NCI-H2107 treated with DMSO at 0.1 percent for 48 hours (cell line): ENCODE measurements at regions not wholly inside any gene's neighbourhood (a gene's known extent, or its start where the extent isn't known, plus 50 kb on each side); places are given as distances from the start of the nearest gene placed in this dataset.

Source experiments
- DNase-seq: peaks from one replicate; lab custom pipeline; 2025; ENCODE audit not compliant: unreplicated experiment; lab: John Stamatoyannopoulos, UW

DNA sequence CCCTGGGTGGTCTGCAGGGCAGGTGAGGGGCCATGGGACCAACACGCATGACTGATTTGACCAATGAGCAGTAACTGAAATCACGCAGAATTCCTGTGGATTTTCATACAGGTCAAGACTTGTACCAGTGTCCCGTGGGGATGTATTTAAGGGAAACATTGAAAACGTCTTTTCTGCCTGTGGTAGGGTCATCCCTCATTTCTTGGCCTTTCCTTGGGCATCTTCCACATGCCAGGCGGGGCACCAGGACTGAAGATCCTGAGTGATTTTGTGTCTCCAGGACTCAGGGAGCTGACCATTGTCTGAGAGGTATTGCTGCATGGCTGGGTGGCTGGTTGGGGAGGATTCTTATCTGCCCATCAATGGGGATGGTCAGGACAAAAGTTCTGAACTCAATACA is 289.0 kb downstream of the GLRX3 start:
- DNase-seq, result no peak

GRCh38 chr10:130425881-130426435 is 289.8 kb downstream of the GLRX3 start:
- DNase-seq, result no peak

DNA sequence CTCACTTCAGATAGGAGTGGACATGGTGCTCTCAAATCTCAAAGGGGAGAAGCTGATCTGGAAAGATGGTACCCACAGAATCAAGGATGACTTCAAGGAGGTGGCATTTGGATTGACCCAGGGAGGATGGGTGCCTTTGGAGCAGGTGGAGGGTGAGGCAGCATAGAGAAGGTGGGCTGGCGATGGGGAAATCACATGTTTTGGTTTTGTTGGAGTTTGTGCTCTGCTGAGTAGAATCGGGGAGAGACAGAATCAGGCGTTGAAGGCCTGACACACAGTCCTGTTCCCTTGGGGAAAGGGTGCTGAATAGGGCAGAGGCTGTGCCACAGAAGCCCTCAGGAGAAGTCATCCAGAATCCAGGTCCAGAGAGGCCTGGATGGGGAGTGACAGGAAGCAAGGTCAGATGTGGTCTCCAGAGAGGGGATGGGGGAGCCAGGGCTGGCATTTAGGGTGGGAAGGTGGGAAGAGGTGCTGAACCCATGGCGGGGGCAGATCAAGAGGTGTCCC is 291.1 kb downstream of the GLRX3 start:
- DNase-seq, result no peak

GRCh38 chr10:130428936-130429335 is 292.7 kb downstream of the GLRX3 start:
- no peak for DNase-seq

- DNase-seq, result no peak
Observed at GRCh38 chr10:130429809-130430208, 293.6 kb downstream of the GLRX3 start.

- no peak for DNase-seq
Observed at GRCh38 chr10:130430291-130430690, 294.1 kb downstream of the GLRX3 start.

DNA sequence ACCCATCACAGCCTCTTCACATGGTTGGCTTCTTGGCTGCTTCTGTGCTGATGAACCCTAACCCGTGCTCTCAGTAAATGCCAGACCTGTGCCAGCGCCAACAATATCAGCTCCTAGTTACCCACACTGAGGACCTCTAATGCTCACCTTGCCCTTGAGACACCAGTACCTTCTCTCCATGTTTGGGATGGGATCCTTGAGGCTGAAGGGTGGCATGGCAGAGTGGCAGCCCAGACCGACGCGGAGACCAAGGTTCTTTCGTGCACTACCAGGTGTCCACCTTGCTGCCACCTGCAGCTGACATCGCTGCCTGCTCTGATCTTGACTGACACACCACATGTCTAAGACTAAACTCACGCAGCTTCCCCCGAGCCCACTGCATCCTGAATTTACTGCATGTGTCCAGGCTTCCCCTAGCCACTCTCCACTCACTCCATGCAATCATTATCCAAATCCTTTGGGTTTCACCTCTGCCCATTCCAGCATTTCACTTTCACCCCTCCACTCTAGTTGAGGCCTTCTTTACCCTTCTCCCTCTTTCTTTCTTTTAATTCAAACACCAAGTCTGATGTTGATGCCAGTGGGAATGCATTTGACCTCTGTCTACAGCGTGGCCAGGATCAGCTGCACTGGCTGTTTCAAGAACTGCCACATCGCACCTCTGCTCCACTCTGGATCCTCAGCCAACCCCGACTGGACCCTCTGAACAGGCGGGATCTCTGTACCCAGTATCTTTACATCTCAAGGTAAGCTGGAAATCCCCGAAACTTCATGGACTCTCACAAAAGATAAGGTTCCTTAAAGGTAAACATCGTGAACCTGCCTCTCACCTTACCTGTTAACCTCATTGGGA is 294.9 kb downstream of the GLRX3 start:
- DNase-seq, result no peak

DNA sequence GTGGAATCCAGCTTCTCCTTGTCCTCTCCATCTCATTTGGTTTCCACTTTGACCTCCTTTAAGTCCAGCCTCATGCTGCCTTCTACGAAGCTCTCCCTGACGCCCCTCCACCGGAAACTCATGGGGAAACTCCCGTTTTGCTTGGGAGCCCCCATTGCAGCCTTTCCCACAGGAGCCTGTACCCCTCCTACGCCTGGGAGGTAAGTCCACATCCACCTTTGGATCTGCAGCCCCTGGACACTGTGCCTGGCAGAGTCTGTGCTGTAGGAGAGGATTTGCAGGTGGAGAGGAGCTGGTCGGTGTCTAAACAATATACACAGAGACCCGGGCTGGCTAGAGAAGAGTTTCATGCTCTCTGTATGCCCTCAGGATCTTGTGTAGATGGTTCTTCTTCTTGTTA is 296.1 kb downstream of the GLRX3 start:
- no peak for DNase-seq

DNA sequence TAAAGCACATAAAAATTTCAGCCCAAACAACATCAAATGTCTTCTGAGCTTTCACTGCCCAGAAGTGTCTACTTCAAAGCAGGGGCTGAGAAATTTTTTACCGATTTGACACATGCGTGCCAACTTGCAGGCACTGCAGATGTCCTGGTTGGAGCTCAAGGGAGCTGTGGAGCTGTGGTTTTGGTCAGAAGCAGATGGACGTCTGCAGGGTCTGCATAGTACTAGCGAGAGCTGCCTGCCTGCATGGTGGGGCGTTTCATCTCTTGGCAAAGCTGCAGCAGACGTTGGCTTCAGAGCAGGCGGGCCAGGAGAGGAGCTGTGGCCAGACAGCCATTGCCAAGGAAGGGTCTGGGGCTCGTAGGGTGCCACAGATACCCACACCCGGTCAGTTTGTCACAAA is 296.7 kb downstream of the GLRX3 start:
- no peak for DNase-seq

DNA sequence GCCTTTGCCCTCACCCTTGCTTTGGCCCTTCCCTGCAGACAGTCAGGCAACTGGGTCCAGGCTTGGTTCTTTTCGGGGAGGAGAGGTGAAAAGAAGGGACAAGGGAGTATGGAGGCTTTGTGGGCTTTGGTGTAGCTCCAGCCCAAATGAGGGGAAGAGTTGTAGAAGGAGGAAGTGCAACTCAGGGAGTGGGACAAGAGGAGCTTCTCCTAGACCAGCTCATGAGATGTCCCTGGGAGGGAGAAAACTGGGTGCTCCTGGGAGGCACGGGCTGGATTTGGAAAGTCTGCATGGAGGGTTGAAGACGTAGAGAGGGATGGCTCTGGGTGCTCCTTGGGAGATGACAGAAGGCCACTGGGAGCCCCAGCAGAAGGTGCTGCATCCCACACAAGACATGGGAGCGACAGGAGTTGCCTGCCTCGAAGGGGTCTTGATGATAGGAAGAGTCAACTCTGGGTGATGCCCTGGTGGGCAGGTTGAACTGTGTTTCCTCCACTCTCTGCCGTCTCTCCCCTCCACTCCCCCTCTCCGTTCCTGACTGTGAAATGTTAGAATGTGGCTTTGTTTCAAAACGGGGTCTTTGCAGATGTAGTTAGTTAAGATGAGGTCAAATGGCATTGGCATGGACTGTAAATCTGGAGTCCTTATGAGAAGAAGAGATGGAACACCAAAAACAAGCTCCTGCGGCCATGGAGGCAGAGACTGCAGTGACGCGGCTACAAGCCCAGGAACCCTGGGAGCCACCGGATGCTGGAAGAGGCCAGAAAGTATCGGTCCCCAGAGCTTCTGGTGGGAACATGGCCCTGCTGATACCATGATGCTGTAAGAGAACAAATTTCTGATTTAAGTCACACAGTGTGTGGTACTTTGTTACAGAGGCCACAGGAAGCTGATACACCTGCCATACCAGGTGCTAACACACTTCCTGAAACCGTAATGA is 298.5 kb downstream of the GLRX3 start:
- DNase-seq, result no peak

- no peak for DNase-seq
Observed at GRCh38 chr10:130435961-130436360, 299.8 kb downstream of the GLRX3 start.

DNA sequence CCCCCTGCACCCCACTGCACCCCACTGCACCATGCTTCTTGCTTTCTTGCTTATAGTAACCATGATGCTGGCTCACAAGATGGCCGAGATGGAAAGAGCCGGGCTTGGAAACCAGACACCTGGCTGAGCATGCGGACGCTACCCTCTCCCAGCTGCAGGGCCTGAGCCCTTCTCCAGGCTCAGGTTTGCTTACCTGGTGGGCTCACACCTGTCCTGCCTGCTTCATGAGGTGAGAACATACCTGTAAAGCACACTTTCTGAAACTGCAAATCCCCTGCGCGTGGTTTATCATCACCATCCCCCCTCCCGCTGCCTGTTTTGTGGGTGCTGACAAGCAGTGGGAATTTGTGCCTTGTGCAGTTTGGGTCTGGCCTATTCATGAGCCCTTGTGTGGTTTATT is 302.7 kb downstream of the GLRX3 start:
- DNase-seq, result peak; percentile 14

GRCh38 chr10:130439766-130440165 is 303.6 kb downstream of the GLRX3 start:
- DNase-seq, result no peak

GRCh38 chr10:130440494-130440893 is 304.3 kb downstream of the GLRX3 start:
- DNase-seq, result no peak

DNA sequence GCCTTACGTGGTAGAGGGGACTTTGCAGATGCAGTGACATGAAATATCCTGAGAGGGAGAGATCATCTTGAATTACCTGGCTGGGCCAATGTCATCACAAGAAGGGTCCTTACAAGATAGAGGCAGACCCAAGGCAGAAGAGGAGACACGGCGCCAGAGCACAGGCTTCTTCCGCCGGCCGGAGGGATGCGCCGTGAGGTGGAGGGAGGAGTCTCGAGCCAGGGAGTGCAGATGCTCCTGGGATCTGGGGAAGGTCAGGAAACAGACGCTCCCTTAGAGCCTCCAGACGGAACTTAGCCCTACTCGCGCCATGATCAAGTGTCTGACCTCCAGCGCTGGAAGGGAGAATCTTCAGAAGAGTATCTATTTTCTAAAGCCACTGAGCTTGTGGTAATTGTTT is 304.8 kb downstream of the GLRX3 start:
- DNase-seq, result no peak

- no peak for DNase-seq
Observed at GRCh38 chr10:130443066-130443465, 306.9 kb downstream of the GLRX3 start.

GRCh38 chr10:130453036-130453720 is 317.0 kb downstream of the GLRX3 start:
- DNase-seq, result no peak

- DNase-seq, result no peak
Observed at GRCh38 chr10:130453721-130454542, 317.7 kb downstream of the GLRX3 start.

DNA sequence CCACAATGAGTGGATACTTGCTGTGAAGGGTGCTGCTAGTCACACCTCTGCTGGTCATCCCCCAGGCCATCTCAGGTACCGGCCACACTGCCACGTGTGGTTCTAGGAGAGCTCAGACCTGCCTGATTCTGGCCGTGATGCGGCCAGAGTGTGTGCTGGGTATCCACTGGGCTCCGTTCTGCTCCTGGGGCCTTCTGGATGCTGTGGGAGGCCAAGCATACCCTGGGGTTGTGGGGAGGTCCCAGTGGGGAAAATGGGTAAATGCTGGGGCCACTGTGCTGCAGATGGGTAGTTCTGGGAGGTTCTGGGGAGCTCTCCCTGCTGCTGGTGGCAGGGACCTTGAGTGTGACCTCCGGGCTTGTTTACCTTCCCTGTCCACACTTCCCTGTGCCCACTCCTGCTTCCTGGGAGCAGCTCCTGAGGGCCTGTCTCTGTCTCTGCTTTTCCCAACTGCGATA is 318.4 kb downstream of the GLRX3 start:
- DNase-seq, result no peak

- no peak for DNase-seq
Observed at GRCh38 chr10:130455111-130455695, 319.0 kb downstream of the GLRX3 start.
